Brain microvascular endothelial cell (primary cell): ENCODE measurements at regions not wholly inside any gene's neighbourhood (a gene's known extent, or its start where the extent isn't known, plus 50 kb on each side); places are given as distances from the start of the nearest gene placed in this dataset.

ENCODE experiments used
- DNase-seq: peaks from one replicate; pipeline ENCODE4 v3.0.0-alpha.2; 2020
- H3K27ac ChIP-seq: fragments of 250-450 bp; sonication (Bioruptor Pico); 2 replicates; pipeline ENCODE4 v1.5.1; 2020; ENCODE audit warnings: mild to moderate bottlenecking, moderate library complexity
- H3K27me3 ChIP-seq: fragments of 250-450 bp; sonication (Bioruptor Pico); replicated peaks from 2 replicates; pipeline ENCODE4 v1.5.1; 2020; ENCODE audit warnings: mild to moderate bottlenecking
- H3K36me3 ChIP-seq: fragments of 250-450 bp; sonication (Bioruptor Pico); replicated peaks from 2 replicates; pipeline ENCODE4 v1.5.1; 2020; ENCODE audit warnings: mild to moderate bottlenecking
- H3K4me3 ChIP-seq: 2 replicates; pipeline ENCODE4 v1.5.1; 2011; ENCODE audit warnings: low read depth, mild to moderate bottlenecking, control low read depth, low read length, moderate library complexity
- in situ Hi-C: cut with HindIII; loops from 2 replicates; pipeline ENCODE4 v1.10.0; 2017; ENCODE audit warnings: low sequenced_read_pairs, low pct_ligation_motif_present
- TF ChIP-seq, protein P1 (sequence below): IDR thresholded peaks from 2 replicates; pipeline ENCODE4 v1.5.1; 2011; ENCODE audit warnings: low read depth, mild to moderate bottlenecking, moderate library complexity, low read length, control low read depth, inconsistent platforms; ENCODE audit errors: missing control alignments

DNA sequence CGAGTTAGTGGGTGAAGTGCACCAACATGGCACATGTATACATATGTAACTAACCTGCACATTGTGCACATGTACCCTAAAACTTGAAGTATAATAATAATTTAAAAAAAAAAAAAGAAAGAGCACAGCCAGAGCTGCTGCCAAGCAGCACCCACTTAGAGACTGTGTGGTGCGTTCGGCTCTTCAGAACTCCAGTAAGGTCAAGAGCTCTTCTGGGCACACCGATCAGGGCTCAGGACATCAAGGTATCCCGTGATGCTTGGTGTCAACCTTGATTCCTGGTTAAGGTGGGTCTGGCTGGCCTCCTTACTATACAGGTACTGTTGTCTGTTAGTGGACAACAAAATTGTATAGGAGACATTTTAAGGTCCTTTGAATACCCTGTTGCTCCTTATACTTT lies 385.7 kb upstream of the AKR1E2 start:
- no peak for DNase-seq
- no peaks in the 10 kb centered on the region for H3K27me3 ChIP-seq
- TF ChIP-seq, protein P1, sequence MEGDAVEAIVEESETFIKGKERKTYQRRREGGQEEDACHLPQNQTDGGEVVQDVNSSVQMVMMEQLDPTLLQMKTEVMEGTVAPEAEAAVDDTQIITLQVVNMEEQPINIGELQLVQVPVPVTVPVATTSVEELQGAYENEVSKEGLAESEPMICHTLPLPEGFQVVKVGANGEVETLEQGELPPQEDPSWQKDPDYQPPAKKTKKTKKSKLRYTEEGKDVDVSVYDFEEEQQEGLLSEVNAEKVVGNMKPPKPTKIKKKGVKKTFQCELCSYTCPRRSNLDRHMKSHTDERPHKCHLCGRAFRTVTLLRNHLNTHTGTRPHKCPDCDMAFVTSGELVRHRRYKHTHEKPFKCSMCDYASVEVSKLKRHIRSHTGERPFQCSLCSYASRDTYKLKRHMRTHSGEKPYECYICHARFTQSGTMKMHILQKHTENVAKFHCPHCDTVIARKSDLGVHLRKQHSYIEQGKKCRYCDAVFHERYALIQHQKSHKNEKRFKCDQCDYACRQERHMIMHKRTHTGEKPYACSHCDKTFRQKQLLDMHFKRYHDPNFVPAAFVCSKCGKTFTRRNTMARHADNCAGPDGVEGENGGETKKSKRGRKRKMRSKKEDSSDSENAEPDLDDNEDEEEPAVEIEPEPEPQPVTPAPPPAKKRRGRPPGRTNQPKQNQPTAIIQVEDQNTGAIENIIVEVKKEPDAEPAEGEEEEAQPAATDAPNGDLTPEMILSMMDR = no peak
- H3K36me3 ChIP-seq = no peaks in the 10 kb centered on the region
- H3K4me3 ChIP-seq = no peak overlapping the region
- no peak overlapping the region for H3K27ac ChIP-seq
- in situ Hi-C loops = no loop called here

DNA sequence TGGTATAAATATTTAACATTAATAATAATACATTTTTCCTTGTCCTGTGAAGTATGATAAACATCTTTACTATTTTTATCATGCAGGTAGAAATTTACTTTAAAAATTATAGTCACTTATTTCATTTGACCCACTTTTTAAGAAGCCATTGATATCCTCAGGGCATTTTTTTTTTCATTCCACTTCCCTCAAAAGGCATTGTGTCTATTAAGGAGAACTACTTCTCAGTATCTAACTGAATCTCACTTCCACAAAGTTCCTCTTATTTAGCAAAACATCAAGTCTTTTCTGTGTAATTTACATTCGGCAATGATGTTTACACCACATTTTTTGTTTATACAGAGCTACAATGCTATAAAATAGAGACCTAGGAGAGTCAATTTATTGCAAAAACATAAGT lies 388.2 kb upstream of the AKR1E2 start:
- in situ Hi-C loops = no loop called here
- no peak for DNase-seq
- no peak overlapping the region for H3K27ac ChIP-seq
- H3K4me3 ChIP-seq = no peak overlapping the region
- no peaks in the 10 kb centered on the region for H3K27me3 ChIP-seq
- no peaks in the 10 kb centered on the region for H3K36me3 ChIP-seq
- TF ChIP-seq, protein P1 = no peak

DNA sequence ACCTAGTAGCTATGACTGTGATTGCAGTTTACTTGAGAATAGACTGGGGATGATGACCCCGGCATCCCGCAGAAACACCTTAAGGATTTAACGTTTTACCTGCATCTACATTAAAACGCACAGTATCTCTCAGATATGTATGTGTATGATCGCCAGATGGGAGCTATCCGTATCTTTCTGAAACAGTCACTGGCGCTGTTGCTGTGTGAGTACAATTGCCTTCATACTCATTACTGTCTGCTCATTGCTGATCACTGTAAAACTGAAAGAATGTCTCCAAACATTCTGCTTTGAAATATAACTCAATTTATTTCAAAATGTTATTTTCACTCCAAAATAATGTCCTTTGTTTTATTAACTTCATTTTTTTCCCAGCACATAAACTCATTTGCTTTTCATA lies 388.9 kb upstream of the AKR1E2 start:
- no peak overlapping the region for H3K27ac ChIP-seq
- no peaks in the 10 kb centered on the region for H3K36me3 ChIP-seq
- no peaks in the 10 kb centered on the region for H3K27me3 ChIP-seq
- no peak overlapping the region for H3K4me3 ChIP-seq
- TF ChIP-seq, protein P1 = no peak
- no peak for DNase-seq
- in situ Hi-C loops = no loop called here

DNA sequence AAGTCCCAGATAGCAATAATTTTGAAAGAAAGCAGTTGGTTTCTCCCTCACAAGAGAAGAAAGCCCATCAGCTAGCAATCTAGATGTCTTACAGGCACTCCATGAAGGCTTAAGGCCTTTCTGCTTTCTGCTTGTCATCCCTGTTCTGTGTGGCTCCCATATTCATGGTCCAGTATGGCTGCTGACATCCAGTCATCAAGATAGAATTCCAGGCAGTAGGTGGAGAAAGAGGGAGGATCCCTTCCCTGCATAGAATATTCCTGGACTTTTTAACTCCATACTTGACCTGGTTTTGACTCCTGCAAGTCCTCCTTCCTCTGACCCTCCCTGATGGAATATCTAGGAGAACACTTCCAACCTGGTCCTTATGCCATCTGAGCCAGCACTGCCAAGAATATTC lies 389.9 kb upstream of the AKR1E2 start:
- Histone ChIP-seq H3K4me3 (no peak overlapping the region), H3K36me3 (no peaks in the 10 kb centered on the region), H3K27ac (no peak overlapping the region), H3K27me3 (no peaks in the 10 kb centered on the region)
- DNase-seq = no peak
- in situ Hi-C loops = no loop called here
- TF ChIP-seq, protein P1 = no peak

DNA sequence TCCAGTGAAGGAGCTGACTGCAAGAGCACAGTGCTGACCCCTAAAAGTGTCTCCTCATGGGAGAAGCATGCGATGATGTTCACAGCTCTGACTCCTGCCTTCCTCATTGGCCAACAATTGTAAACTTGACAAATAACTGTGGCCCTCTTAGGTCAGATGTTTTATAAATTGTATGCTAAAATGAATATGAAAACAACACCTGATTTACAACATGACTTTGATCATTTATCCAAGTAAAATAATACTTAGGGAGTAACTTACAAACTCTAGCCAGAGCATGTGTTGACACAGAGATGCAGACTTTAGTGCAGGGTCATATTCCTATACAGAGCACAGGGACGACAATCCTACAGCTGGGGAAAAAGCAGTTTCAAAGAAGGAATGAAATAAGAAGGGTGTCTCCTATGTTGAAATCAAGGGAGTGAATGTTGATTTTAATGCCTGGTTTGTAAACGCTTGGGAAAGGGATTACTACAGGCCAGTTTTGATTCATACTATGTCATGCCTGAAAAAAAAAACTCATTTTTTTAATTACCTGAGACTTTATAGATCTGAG lies 391.4 kb upstream of the AKR1E2 start:
- H3K4me3 ChIP-seq = no peak overlapping the region
- in situ Hi-C loops = no loop called here
- H3K27me3 ChIP-seq = no peaks in the 10 kb centered on the region
- TF ChIP-seq, protein P1 = no peak
- H3K36me3 ChIP-seq = no peaks in the 10 kb centered on the region
- no peak for DNase-seq
- H3K27ac ChIP-seq = no peak overlapping the region

DNA sequence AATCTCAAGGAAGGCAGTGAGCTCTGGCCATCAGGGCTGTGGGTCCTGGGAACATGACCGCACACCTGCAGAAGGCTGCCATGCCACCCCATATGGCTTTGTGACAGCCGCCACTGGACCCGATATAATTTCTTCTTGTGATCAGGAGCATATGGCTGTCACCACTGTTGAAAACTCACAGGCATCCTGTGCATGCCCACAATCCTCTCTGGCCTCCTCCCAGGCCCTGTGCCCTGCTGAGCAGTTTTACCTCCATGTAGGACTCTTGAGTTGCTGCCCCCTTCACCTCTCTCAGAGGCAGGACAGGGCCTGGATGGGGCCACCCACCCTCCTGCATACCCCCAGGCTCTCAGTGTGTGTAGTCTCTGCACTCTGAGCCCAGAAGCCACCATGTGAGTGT lies 391.9 kb upstream of the AKR1E2 start:
- Histone ChIP-seq H3K36me3 (no peaks in the 10 kb centered on the region), H3K27me3 (no peaks in the 10 kb centered on the region), H3K4me3 (no peak overlapping the region), H3K27ac (no peak overlapping the region)
- TF ChIP-seq, protein P1 = no peak
- in situ Hi-C loops = no loop called here
- no peak for DNase-seq
